Limb (tissue), 2 donors: ENCODE measurements at regions not wholly inside any gene's neighbourhood (a gene's known extent, or its start where the extent isn't known, plus 50 kb on each side); places are given as distances from the start of the nearest gene placed in this dataset.
"Not testable (repeated sequence)": the region's sequence is repeated elsewhere in the genome, so short reads cannot be mapped to it uniquely, and the experiment has no call there.

Source experiments
- DNase-seq, 2 donors: peaks; one replicate each; pipeline ENCODE4 v3.0.0-alpha.2; 2016; ENCODE audit errors: extremely low spot score in 2 of 2

- not testable (repeated sequence) for DNase-seq
Measured at GRCh38 chr9:105022545-105022944, 94.6 kb upstream of the ABCA1 start.

GRCh38 chr9:105023788-105024187 lies 95.8 kb upstream of the ABCA1 start:
- no peak for DNase-seq

GRCh38 chr9:105024529-105024928 lies 96.6 kb upstream of the ABCA1 start:
- no peak for DNase-seq

- no peak for DNase-seq
Measured at GRCh38 chr9:105026451-105026850, 98.5 kb upstream of the ABCA1 start.

GRCh38 chr9:105027084-105027483 lies 99.1 kb upstream of the ABCA1 start:
- no peak for DNase-seq

- DNase-seq, result no peak
Measured at GRCh38 chr9:105030285-105030684, 102.3 kb upstream of the ABCA1 start.

GRCh38 chr9:105037139-105037538 lies 109.2 kb upstream of the ABCA1 start:
- DNase-seq, result no peak

GRCh38 chr9:105038051-105038450 lies 110.1 kb upstream of the ABCA1 start:
- DNase-seq, result no peak

- DNase-seq, result no peak
Measured at GRCh38 chr9:105039175-105039799, 111.3 kb upstream of the ABCA1 start.

- DNase-seq, result no peak
Measured at GRCh38 chr9:105043370-105043936, 115.5 kb upstream of the ABCA1 start.

GRCh38 chr9:105044518-105044917 lies 116.6 kb upstream of the ABCA1 start:
- no peak for DNase-seq

- no peak for DNase-seq
Measured at GRCh38 chr9:105046907-105047741, 119.2 kb upstream of the ABCA1 start.

GRCh38 chr9:105047742-105048041 lies 119.7 kb upstream of the ABCA1 start:
- DNase-seq, result no peak

- DNase-seq, result no peak
Measured at GRCh38 chr9:105048331-105048730, 120.4 kb upstream of the ABCA1 start.

GRCh38 chr9:105050296-105050695 lies 122.3 kb upstream of the ABCA1 start:
- DNase-seq, result no peak

GRCh38 chr9:105051897-105052296 lies 123.9 kb upstream of the ABCA1 start:
- no peak for DNase-seq

GRCh38 chr9:105052346-105052745 lies 124.4 kb upstream of the ABCA1 start:
- no peak for DNase-seq

GRCh38 chr9:105053209-105053652 lies 125.3 kb upstream of the ABCA1 start:
- no peak for DNase-seq

GRCh38 chr9:105054491-105054890 lies 126.5 kb upstream of the ABCA1 start:
- DNase-seq, result no peak

GRCh38 chr9:105055917-105056316 lies 128.0 kb upstream of the ABCA1 start:
- no peak for DNase-seq

- no peak for DNase-seq
Measured at GRCh38 chr9:105057551-105057950, 129.6 kb upstream of the ABCA1 start.

GRCh38 chr9:105059252-105059651 lies 131.3 kb upstream of the ABCA1 start:
- DNase-seq, result no peak
